Testis (tissue), 2 donors: ENCODE measurements at regions not wholly inside any gene's neighbourhood (a gene's known extent, or its start where the extent isn't known, plus 50 kb on each side); places are given as distances from the start of the nearest gene placed in this dataset.

Source experiments
- POLR2A ChIP-seq: fragments of 450-650 bp; IDR thresholded peaks from one replicate; pipeline ENCODE4 v1.6.1; 2017; ENCODE audit warnings: antibody characterized with exemption, mild to moderate bottlenecking, moderate library complexity
- TF ChIP-seq, protein P1 (sequence below), 3 experiments: fragments of 450-650 bp in 2 of 3; fragments of 200-600 bp in 1 of 3; sonication (generic) in 1 of 3; IDR thresholded peaks; one replicate each; pipeline ENCODE4 v1.5.1; 2016 to 2019; ENCODE audit warnings: antibody characterized with exemption in 3 of 3, mild to moderate bottlenecking in 2 of 3, moderate library complexity in 1 of 3

DNA sequence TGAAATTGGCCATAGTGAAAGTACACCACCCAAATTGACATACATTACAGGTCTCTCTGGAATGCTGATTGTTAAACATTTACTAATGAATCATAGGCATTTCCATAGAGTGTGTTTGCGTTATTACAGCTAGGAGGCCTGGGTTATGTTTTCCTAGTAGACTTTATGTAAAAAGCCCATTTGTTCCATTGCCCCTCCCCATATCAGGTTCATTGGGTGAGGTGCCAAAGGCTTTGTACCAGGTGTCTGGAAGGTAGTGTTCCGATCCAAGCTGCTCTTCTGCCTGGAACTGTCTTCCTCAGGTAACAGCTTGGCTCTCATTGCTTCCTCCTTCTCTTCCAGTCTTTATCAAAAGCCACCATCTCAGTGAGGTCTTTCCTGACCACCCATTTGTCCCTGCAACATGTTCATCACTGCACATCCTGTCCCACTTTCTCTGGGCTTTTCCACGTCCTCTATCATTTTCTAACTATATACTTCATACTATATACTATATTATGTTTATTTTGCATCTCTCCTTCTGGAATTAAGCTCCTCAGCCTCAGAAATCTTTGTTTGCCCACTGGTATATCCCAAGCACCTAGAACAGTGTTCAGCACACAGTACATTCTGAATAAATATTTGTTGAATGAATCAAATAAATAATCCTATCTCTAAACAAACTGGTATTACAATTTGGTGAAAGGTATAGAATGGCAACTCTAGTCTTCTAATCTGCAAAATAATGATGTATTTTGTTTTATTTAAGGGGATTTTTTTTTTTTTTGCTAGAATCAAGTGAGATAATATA is 252.3 kb downstream of the KTN1 start:
- TF ChIP-seq, protein P1, sequence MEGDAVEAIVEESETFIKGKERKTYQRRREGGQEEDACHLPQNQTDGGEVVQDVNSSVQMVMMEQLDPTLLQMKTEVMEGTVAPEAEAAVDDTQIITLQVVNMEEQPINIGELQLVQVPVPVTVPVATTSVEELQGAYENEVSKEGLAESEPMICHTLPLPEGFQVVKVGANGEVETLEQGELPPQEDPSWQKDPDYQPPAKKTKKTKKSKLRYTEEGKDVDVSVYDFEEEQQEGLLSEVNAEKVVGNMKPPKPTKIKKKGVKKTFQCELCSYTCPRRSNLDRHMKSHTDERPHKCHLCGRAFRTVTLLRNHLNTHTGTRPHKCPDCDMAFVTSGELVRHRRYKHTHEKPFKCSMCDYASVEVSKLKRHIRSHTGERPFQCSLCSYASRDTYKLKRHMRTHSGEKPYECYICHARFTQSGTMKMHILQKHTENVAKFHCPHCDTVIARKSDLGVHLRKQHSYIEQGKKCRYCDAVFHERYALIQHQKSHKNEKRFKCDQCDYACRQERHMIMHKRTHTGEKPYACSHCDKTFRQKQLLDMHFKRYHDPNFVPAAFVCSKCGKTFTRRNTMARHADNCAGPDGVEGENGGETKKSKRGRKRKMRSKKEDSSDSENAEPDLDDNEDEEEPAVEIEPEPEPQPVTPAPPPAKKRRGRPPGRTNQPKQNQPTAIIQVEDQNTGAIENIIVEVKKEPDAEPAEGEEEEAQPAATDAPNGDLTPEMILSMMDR (IDR thresholded peaks at IDR 0.05): no peak
- TF ChIP-seq POLR2A: no peak
